SK-N-SH treated with all-trans-retinoic acid at 6 μM for 48 hours (cell line): ENCODE measurements at regions not wholly inside any gene's neighbourhood (a gene's known extent, or its start where the extent isn't known, plus 50 kb on each side); places are given as distances from the start of the nearest gene placed in this dataset.

Experiments used
- ATAC-seq: fragments of 200-7000 bp; cut with Tn5 transposase; 3 replicates; pipeline ENCODE4 v1.9.1; 2020; ENCODE audit warnings: mild to moderate bottlenecking, moderate library complexity
- ARNTL ChIP-seq: fragments of 450-650 bp; formaldehyde crosslinking; IDR thresholded peaks from 2 replicates; pipeline ENCODE4 v1.5.0; 2020; ENCODE audit warnings: low read depth, mild to moderate bottlenecking, moderate library complexity, borderline replicate concordance
- BACH2 ChIP-seq: fragments of 250-450 bp; sonication (Bioruptor Pico); IDR thresholded peaks from 2 replicates; pipeline ENCODE4 v1.9.0; 2021; ENCODE audit warnings: mild to moderate bottlenecking, borderline replicate concordance
- CREB5 ChIP-seq: fragments of 250-450 bp; sonication (Bioruptor Pico); IDR thresholded peaks from 2 replicates; pipeline ENCODE4 v1.5.1; 2020; ENCODE audit warnings: low read depth, mild to moderate bottlenecking, moderate library complexity
- CSDC2 ChIP-seq: fragments of 250-450 bp; sonication (Bioruptor Pico); IDR thresholded peaks from 2 replicates; pipeline ENCODE4 v1.5.0; 2020; ENCODE audit warnings: mild to moderate bottlenecking, moderate library complexity
- ESRRG ChIP-seq: fragments of 250-450 bp; sonication (Bioruptor Pico); IDR thresholded peaks from 2 replicates; pipeline ENCODE4 v1.6.1; 2021; ENCODE audit warnings: mild to moderate bottlenecking
- GLIS3 ChIP-seq: fragments of 250-450 bp; sonication (Bioruptor Pico); IDR thresholded peaks from 2 replicates; pipeline ENCODE4 v1.5.0; 2020; ENCODE audit warnings: mild to moderate bottlenecking, moderate library complexity
- ISL1 ChIP-seq: fragments of 250-450 bp; sonication (Bioruptor Pico); IDR thresholded peaks from 2 replicates; pipeline ENCODE4 v2.1.2; 2022; ENCODE audit warnings: mild to moderate bottlenecking, moderate library complexity
- OSR1 ChIP-seq: fragments of 250-450 bp; sonication (Bioruptor Pico); IDR thresholded peaks from 2 replicates; pipeline ENCODE4 v1.8.0; 2022; ENCODE audit warnings: moderate library complexity, mild to moderate bottlenecking, inconsistent platforms
- PPARA ChIP-seq: fragments of 250-450 bp; sonication (Bioruptor Pico); IDR thresholded peaks from 2 replicates; pipeline ENCODE4 v1.5.0; 2020; ENCODE audit warnings: mild to moderate bottlenecking, borderline replicate concordance
- SNAI2 ChIP-seq: fragments of 250-450 bp; sonication (Bioruptor Pico); IDR thresholded peaks from 2 replicates; pipeline ENCODE4 v1.5.0; 2020; ENCODE audit warnings: mild to moderate bottlenecking, moderate library complexity
- TCF4 ChIP-seq: fragments of 250-450 bp; sonication (Bioruptor Pico); IDR thresholded peaks from 2 replicates; pipeline ENCODE4 v1.8.0; 2021; ENCODE audit warnings: mild to moderate bottlenecking, moderate library complexity, borderline replicate concordance
- TOX ChIP-seq: fragments of 250-450 bp; sonication (Bioruptor Pico); IDR thresholded peaks from 2 replicates; pipeline ENCODE4 v1.8.0; 2021; ENCODE audit warnings: mild to moderate bottlenecking, moderate library complexity, borderline replicate concordance
- ZFP3 ChIP-seq: fragments of 250-450 bp; sonication (Bioruptor Pico); IDR thresholded peaks from 2 replicates; pipeline ENCODE4 v1.5.0; 2020; ENCODE audit warnings: mild to moderate bottlenecking, moderate library complexity
- ZFP30 ChIP-seq: fragments of 450-650 bp; formaldehyde crosslinking; IDR thresholded peaks from 2 replicates; pipeline ENCODE4 v1.5.0; 2022; ENCODE audit warnings: mild to moderate bottlenecking, moderate library complexity
- ZNF565 ChIP-seq: fragments of 450-650 bp; formaldehyde crosslinking; conservative IDR thresholded peaks from 2 replicates; pipeline ENCODE4 v1.5.0; 2020; ENCODE audit warnings: low read depth, mild to moderate bottlenecking, moderate library complexity
- ZNF70 ChIP-seq: fragments of 450-650 bp; formaldehyde crosslinking; IDR thresholded peaks from 2 replicates; pipeline ENCODE4 v1.5.0; 2020; ENCODE audit warnings: mild to moderate bottlenecking, moderate library complexity
- TF ChIP-seq, protein P1 (sequence below): fragments of 250-450 bp; sonication (Bioruptor Pico); IDR thresholded peaks from 2 replicates; pipeline ENCODE4 v1.8.0; 2021; ENCODE audit warnings: low read depth, mild to moderate bottlenecking, moderate library complexity, borderline replicate concordance
- TF ChIP-seq, protein P2 (sequence below): fragments of 250-450 bp; sonication (Bioruptor Pico); IDR thresholded peaks from 2 replicates; pipeline ENCODE4 v1.5.1; 2021; ENCODE audit warnings: mild to moderate bottlenecking, moderate library complexity
- TF ChIP-seq, protein P3 (sequence below): fragments of 250-450 bp; sonication (Bioruptor Pico); IDR thresholded peaks from 2 replicates; pipeline ENCODE4 v1.8.0; 2020; ENCODE audit warnings: mild to moderate bottlenecking, moderate library complexity, borderline replicate concordance

GRCh38 chr12:85661461-85662206, 174.6 kb downstream of the RASSF9 start:
- ATAC-seq: no peak
- TF ChIP-seq ZNF565 (CRISPR knock-in tag): no peak
- TF ChIP-seq GLIS3 (CRISPR knock-in tag): no peak
- no peak for TF ChIP-seq TCF4 (CRISPR knock-in tag)
- no peak for TF ChIP-seq ZFP30 (CRISPR knock-in tag)

GRCh38 chr12:85662207-85662602, 174.0 kb downstream of the RASSF9 start:
- TF ChIP-seq CREB5 (CRISPR knock-in tag): no peak
- no peak for TF ChIP-seq OSR1 (CRISPR knock-in tag)
- TF ChIP-seq, protein P1, sequence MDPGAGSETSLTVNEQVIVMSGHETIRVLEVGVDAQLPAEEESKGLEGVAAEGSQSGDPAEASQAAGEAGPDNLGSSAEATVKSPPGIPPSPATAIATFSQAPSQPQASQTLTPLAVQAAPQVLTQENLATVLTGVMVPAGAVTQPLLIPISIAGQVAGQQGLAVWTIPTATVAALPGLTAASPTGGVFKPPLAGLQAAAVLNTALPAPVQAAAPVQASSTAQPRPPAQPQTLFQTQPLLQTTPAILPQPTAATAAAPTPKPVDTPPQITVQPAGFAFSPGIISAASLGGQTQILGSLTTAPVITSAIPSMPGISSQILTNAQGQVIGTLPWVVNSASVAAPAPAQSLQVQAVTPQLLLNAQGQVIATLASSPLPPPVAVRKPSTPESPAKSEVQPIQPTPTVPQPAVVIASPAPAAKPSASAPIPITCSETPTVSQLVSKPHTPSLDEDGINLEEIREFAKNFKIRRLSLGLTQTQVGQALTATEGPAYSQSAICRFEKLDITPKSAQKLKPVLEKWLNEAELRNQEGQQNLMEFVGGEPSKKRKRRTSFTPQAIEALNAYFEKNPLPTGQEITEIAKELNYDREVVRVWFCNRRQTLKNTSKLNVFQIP: no peak
- TF ChIP-seq ZNF565 (CRISPR knock-in tag): no peak
- no peak for TF ChIP-seq ARNTL
- no peak for TF ChIP-seq PPARA (CRISPR knock-in tag)
- no peak for ATAC-seq

DNA sequence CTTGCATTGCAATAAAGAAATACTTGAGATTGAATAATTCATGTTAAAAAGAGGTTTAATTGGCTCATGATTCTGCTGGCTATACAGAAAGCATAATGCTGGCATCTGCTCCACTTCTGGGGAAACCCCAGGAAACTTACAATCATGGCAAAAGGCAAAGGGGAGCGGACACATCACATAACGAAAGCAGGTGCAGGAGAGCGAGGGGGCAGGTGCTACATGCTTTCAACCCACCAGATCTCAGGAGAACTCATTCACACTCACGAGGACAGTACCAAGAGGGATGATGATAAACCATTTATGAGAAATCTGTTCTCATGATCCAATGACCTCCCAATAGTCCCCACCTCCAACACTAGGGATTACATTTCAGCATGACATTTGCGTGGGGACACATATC, 172.6 kb downstream of the RASSF9 start:
- no peak for ATAC-seq
- no peak for TF ChIP-seq TCF4 (CRISPR knock-in tag)

- no peak for ATAC-seq
- TF ChIP-seq, protein P1: no peak
- TF ChIP-seq ZNF565 (CRISPR knock-in tag) (no peak), ISL1 (CRISPR knock-in tag) (no peak), OSR1 (CRISPR knock-in tag) (no peak), PPARA (CRISPR knock-in tag) (no peak), CREB5 (CRISPR knock-in tag) (no peak), SNAI2 (CRISPR knock-in tag) (no peak), ZFP3 (CRISPR knock-in tag) (no peak)
- TF ChIP-seq, all 23 proteins: peak for 0
Measured at GRCh38 chr12:85664429-85664828, 171.8 kb downstream of the RASSF9 start.

GRCh38 chr12:85669911-85670310, 166.3 kb downstream of the RASSF9 start:
- TF ChIP-seq, protein P2, sequence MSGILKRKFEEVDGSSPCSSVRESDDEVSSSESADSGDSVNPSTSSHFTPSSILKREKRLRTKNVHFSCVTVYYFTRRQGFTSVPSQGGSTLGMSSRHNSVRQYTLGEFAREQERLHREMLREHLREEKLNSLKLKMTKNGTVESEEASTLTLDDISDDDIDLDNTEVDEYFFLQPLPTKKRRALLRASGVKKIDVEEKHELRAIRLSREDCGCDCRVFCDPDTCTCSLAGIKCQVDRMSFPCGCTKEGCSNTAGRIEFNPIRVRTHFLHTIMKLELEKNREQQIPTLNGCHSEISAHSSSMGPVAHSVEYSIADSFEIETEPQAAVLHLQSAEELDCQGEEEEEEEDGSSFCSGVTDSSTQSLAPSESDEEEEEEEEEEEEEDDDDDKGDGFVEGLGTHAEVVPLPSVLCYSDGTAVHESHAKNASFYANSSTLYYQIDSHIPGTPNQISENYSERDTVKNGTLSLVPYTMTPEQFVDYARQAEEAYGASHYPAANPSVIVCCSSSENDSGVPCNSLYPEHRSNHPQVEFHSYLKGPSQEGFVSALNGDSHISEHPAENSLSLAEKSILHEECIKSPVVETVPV (CRISPR knock-in tag): no peak
- TF ChIP-seq CSDC2 (CRISPR knock-in tag) (no peak), TOX (no peak), ZNF70 (CRISPR knock-in tag) (no peak), ARNTL (no peak), BACH2 (CRISPR knock-in tag) (no peak), ISL1 (CRISPR knock-in tag) (no peak), ESRRG (CRISPR knock-in tag) (no peak)
- TF ChIP-seq, protein P3, sequence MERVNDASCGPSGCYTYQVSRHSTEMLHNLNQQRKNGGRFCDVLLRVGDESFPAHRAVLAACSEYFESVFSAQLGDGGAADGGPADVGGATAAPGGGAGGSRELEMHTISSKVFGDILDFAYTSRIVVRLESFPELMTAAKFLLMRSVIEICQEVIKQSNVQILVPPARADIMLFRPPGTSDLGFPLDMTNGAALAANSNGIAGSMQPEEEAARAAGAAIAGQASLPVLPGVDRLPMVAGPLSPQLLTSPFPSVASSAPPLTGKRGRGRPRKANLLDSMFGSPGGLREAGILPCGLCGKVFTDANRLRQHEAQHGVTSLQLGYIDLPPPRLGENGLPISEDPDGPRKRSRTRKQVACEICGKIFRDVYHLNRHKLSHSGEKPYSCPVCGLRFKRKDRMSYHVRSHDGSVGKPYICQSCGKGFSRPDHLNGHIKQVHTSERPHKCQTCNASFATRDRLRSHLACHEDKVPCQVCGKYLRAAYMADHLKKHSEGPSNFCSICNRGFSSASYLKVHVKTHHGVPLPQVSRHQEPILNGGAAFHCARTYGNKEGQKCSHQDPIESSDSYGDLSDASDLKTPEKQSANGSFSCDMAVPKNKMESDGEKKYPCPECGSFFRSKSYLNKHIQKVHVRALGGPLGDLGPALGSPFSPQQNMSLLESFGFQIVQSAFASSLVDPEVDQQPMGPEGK: no peak
- TF ChIP-seq, protein P1: no peak
- TF ChIP-seq, all 23 proteins: peak for 0

More at GRCh38 chr12:85669911-85670310, 166.3 kb downstream of the RASSF9 start:
- ATAC-seq: no peak
